HL-60 (cell line): ENCODE measurements at regions not wholly inside any gene's neighbourhood (a gene's known extent, or its start where the extent isn't known, plus 50 kb on each side); places are given as distances from the start of the nearest gene placed in this dataset.

ENCODE experiments used
- DNase-seq, 2 experiments: peaks; one replicate each; pipeline ENCODE4 v3.0.0-alpha.2; 2010 to 2020; ENCODE audit warnings: low read depth in 1 of 2, low spot score in 1 of 2
- H3K27ac ChIP-seq: fragments of 250-450 bp; sonication (Bioruptor Pico); replicated peaks from 2 replicates; pipeline ENCODE4 v1.5.1; 2020; ENCODE audit warnings: mild to moderate bottlenecking, moderate library complexity
- H3K27me3 ChIP-seq: fragments of 250-450 bp; sonication (Bioruptor Pico); 2 replicates; pipeline ENCODE4 v1.5.1; 2021; ENCODE audit warnings: mild to moderate bottlenecking, moderate library complexity; ENCODE audit not compliant: insufficient read depth, poor library complexity, severe bottlenecking
- H3K4me3 ChIP-seq: replicated peaks from 2 replicates; pipeline ENCODE4 v1.5.1; 2011; ENCODE audit warnings: mild to moderate bottlenecking, control low read depth, low read length; ENCODE audit not compliant: insufficient read depth
- CTCF ChIP-seq: IDR thresholded peaks from one replicate; pipeline ENCODE4 v1.5.1; 2011; ENCODE audit warnings: low read length, control low read depth, inconsistent platforms; ENCODE audit not compliant: insufficient read depth
- GABPA ChIP-seq: IDR thresholded peaks from 2 replicates; pipeline ENCODE4 v1.6.1; 2012; ENCODE audit warnings: low read depth
- POLR2AphosphoS5 ChIP-seq: IDR thresholded peaks from 2 replicates; pipeline ENCODE4 v1.6.1; 2012; ENCODE audit warnings: low read depth
- REST ChIP-seq: IDR thresholded peaks from 2 replicates; pipeline ENCODE4 v1.6.1; 2012; ENCODE audit warnings: low read depth; ENCODE audit not compliant: insufficient replicate concordance
- SPI1 ChIP-seq: IDR thresholded peaks from 2 replicates; pipeline ENCODE4 v1.6.1; 2012; ENCODE audit warnings: low read depth, mild to moderate bottlenecking, borderline replicate concordance

GRCh38 chr3:126287171-126287535 is 70.1 kb downstream of the KLF15 start:
- no peak overlapping the region for H3K4me3 ChIP-seq
- H3K27ac ChIP-seq: no peak overlapping the region
- no peak for DNase-seq
- peaks cover 37% of the 10 kb centered on the region for H3K27me3 ChIP-seq
- TF ChIP-seq SPI1: no peak
- no peak for TF ChIP-seq CTCF
- TF ChIP-seq POLR2AphosphoS5: no peak
- TF ChIP-seq REST: no peak
- TF ChIP-seq GABPA: no peak

GRCh38 chr3:126285369-126285768 is 71.8 kb downstream of the KLF15 start:
- H3K4me3 ChIP-seq: no peak overlapping the region
- peaks cover 34% of the 10 kb centered on the region for H3K27me3 ChIP-seq
- TF ChIP-seq SPI1 (no peak), CTCF (no peak), GABPA (no peak), REST (no peak), POLR2AphosphoS5 (no peak)
- H3K27ac ChIP-seq: no peak overlapping the region
- DNase-seq: no peak

DNA sequence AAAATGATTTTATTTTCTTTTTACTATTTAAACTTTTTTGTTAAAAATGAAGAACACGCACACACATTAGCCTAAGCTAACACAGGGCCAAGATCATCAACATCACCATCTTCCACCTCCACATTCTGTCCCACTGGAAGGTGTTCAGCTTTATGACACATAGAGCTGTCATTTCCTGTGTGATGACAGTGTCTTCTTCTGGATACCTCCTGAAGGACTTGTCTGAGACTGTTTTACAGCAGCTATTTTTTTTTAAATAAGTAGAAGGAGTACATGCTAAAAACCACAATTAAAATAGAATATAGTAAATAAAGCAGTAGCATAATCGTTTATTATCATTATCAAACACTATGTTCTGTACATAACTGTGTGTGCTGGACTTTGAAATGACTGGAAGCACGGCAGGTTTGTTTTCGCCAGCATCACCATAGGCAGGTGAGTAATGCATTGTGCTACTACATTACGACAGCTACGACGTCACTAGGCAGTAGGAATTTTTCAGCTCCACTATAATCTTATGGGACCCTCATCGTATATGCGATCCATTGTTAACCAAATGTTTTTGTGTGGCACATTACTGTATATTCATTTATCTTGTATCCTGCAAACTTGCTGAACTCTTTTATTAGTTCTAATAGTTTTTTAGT is 72.8 kb downstream of the KLF15 start:
- no peak overlapping the region for H3K27ac ChIP-seq

More for the DNA sequence above, 72.8 kb downstream of the KLF15 start:
- no peak for TF ChIP-seq SPI1
- TF ChIP-seq REST: no peak
- no peak for TF ChIP-seq GABPA
- TF ChIP-seq CTCF: no peak
- TF ChIP-seq POLR2AphosphoS5: no peak
- H3K27me3 ChIP-seq: peaks cover 28% of the 10 kb centered on the region
- DNase-seq: no peak
- no peak overlapping the region for H3K4me3 ChIP-seq
